ENCODE measurements at regions not wholly inside any gene's neighbourhood (a gene's known extent, or its start where the extent isn't known, plus 50 kb on each side); places are given as distances from the start of the nearest gene placed in this dataset.

DNA sequence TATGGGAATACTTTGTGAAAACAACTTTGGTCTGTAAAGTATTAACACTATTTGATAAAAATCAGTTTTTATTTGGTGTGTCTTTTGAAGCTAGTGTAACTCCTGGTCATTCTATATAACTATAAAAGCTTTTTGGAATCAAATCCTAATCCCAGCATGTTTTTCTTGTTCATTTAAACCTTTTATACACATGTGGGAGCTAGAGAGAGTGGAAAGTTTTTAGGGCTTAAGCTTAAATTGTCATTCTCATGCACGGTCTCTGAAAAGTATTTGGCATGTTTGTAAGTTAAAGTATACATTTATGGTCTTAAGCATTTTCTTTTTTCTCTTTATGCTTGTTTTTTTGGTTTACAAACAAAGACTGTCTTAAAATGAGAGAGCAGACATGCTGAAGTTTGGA is 83.4 kb upstream of the RARB start:
- no peak overlapping the region for H3K27ac ChIP-seq
- H3K79me2 ChIP-seq (ENCODE audit: insufficient read depth, low read depth): no peaks in the 10 kb centered on the region
- no peak overlapping the region for H3K4me3 ChIP-seq (IDR thresholded peaks at IDR 0.05; ENCODE audit: insufficient read depth, low read depth, low read length)

DNA sequence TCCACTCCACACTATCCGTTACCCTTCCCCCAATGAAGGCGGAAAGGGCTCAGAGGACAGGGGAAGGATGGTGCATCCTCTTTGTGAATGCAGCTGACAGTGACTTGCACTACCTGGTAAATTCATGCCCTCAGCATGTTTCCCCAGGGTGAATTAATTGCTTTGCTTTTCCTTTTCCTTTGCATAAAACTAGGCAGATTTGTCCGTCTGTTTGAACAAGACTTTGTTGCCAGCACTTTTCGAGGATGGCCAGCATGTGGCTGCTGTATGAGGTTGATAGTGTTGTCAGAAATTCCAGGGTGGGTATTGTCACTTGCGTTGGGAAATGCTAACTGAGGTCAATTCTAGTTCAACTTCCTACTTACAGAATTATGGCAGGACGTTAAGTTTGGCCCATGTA is 79.0 kb upstream of the RARB start:
- TF ChIP-seq, protein P1, sequence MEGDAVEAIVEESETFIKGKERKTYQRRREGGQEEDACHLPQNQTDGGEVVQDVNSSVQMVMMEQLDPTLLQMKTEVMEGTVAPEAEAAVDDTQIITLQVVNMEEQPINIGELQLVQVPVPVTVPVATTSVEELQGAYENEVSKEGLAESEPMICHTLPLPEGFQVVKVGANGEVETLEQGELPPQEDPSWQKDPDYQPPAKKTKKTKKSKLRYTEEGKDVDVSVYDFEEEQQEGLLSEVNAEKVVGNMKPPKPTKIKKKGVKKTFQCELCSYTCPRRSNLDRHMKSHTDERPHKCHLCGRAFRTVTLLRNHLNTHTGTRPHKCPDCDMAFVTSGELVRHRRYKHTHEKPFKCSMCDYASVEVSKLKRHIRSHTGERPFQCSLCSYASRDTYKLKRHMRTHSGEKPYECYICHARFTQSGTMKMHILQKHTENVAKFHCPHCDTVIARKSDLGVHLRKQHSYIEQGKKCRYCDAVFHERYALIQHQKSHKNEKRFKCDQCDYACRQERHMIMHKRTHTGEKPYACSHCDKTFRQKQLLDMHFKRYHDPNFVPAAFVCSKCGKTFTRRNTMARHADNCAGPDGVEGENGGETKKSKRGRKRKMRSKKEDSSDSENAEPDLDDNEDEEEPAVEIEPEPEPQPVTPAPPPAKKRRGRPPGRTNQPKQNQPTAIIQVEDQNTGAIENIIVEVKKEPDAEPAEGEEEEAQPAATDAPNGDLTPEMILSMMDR (conservative IDR thresholded peaks at IDR 0.05; ENCODE audit: low read depth, low read length): no peak
- no peak overlapping the region for H3K9ac ChIP-seq
- H3K27me3 ChIP-seq (ENCODE audit: insufficient read depth, low read depth): no peaks in the 10 kb centered on the region

More for the DNA sequence above, 83.4 kb upstream of the RARB start:
- Histone ChIP-seq H3K27me3 (ENCODE audit: insufficient read depth, low read depth) (no peaks in the 10 kb centered on the region), H2AFZ (ENCODE audit: low read depth) (no peak overlapping the region), H3K4me1 (ENCODE audit: low read depth, poor library complexity, severe bottlenecking) (no peaks in the 10 kb centered on the region), H3K9ac (no peak overlapping the region), H3K36me3 (ENCODE audit: insufficient read depth) (no peaks in the 10 kb centered on the region), H4K20me1 (ENCODE audit: insufficient read depth) (no peaks in the 10 kb centered on the region), H3K4me2 (no peak overlapping the region)
- TF ChIP-seq, protein P1 (conservative IDR thresholded peaks at IDR 0.05; ENCODE audit: low read depth, low read length): no peak

DNA sequence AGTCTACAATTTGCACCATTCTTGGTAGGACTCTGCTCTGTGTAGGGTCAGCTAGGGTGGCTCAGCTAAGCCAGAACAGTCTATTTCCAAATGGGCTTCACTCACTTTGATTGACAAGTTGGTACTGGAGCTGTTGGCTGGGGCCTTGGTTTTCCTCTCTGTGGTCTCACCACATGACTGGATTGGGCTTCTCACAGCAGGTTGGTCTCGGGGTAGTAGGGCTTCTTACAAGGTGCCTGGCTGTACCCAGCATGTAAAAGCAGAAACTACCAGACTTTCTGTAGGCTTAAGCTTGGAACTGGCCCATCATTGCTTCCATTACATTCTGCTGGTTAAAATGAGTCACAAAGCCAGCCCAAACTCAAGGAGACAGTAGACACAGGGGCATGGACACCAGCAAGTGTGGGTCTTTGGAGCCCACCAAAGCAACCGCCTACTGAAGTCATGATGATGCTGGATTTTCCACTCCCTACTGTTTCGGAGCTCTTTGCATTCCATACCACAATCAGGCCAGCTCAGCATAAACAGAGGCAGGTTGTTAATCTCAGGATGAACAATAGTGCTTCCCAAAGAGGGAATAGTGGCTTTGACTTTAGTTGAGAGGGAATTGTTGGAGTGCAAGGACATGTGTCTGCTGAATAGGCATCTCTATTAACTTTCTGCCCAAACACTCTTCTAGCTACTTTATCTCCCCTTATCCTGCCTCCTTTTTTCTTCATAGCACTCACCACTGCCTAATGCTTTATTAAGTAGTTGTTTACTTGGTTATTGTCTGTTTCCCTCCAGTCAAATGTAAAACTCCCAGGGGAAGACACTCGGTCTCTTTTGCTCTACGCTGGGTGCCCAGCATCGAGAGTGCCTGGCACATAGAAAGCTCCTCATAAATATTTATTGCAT is 78.0 kb upstream of the RARB start:
- TF ChIP-seq, protein P1 (conservative IDR thresholded peaks at IDR 0.05; ENCODE audit: low read depth, low read length): no peak
- no peak overlapping the region for H2AFZ ChIP-seq (ENCODE audit: low read depth)
- H3K4me3 ChIP-seq (IDR thresholded peaks at IDR 0.05; ENCODE audit: insufficient read depth, low read depth, low read length): no peak overlapping the region
- H4K20me1 ChIP-seq (ENCODE audit: insufficient read depth): no peaks in the 10 kb centered on the region
- H3K9ac ChIP-seq: no peak overlapping the region
- H3K27me3 ChIP-seq (ENCODE audit: insufficient read depth, low read depth): no peaks in the 10 kb centered on the region
- H3K4me2 ChIP-seq: no peak overlapping the region
- H3K27ac ChIP-seq: no peak overlapping the region
- no peaks in the 10 kb centered on the region for H3K79me2 ChIP-seq (ENCODE audit: insufficient read depth, low read depth)
- H3K36me3 ChIP-seq (ENCODE audit: insufficient read depth): no peaks in the 10 kb centered on the region
- no peaks in the 10 kb centered on the region for H3K4me1 ChIP-seq (ENCODE audit: low read depth, poor library complexity, severe bottlenecking)

More for the DNA sequence above, 79.0 kb upstream of the RARB start:
- Histone ChIP-seq H3K36me3 (ENCODE audit: insufficient read depth) (no peaks in the 10 kb centered on the region), H4K20me1 (ENCODE audit: insufficient read depth) (no peaks in the 10 kb centered on the region), H3K4me2 (no peak overlapping the region), H2AFZ (ENCODE audit: low read depth) (no peak overlapping the region), H3K4me1 (ENCODE audit: low read depth, poor library complexity, severe bottlenecking) (no peaks in the 10 kb centered on the region), H3K27ac (no peak overlapping the region), H3K79me2 (ENCODE audit: insufficient read depth, low read depth) (no peaks in the 10 kb centered on the region), H3K4me3 (IDR thresholded peaks at IDR 0.05; ENCODE audit: insufficient read depth, low read depth, low read length) (no peak overlapping the region)

DNA sequence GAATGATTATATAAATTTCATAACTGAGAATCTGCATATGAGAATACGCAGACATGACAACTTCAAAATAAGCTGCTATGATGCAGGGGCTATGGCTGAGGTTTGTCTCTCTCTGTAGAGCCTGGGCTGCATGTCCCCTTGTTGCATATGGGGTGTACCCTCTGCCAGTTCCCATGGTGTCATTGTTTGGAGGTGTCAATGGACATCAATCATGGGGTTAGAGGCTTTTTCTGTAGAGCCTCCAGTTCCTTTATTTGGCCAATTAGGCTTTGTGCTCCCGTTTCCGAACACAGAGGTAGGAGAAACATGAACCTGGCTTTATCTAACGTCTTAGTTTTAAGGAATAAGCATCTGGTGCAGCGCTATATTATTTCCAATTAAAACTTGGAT is 77.3 kb upstream of the RARB start:
- Histone ChIP-seq H2AFZ (ENCODE audit: low read depth) (no peak overlapping the region), H3K4me2 (no peak overlapping the region), H3K4me1 (ENCODE audit: low read depth, poor library complexity, severe bottlenecking) (no peaks in the 10 kb centered on the region), H3K9ac (no peak overlapping the region), H3K4me3 (IDR thresholded peaks at IDR 0.05; ENCODE audit: insufficient read depth, low read depth, low read length) (no peak overlapping the region), H3K79me2 (ENCODE audit: insufficient read depth, low read depth) (no peaks in the 10 kb centered on the region), H3K36me3 (ENCODE audit: insufficient read depth) (no peaks in the 10 kb centered on the region), H4K20me1 (ENCODE audit: insufficient read depth) (no peaks in the 10 kb centered on the region), H3K27ac (no peak overlapping the region), H3K27me3 (ENCODE audit: insufficient read depth, low read depth) (no peaks in the 10 kb centered on the region)
- TF ChIP-seq, protein P1 (conservative IDR thresholded peaks at IDR 0.05; ENCODE audit: low read depth, low read length): no peak

Measured in KMS-11 (cell line).